ENCODE measurements at regions not wholly inside any gene's neighbourhood (a gene's known extent, or its start where the extent isn't known, plus 50 kb on each side); places are given as distances from the start of the nearest gene placed in this dataset.

- H3K4me3 Mint-ChIP-seq: no peak overlapping the region
These were observed 331.5 kb downstream of the ENC1 start for GRCh38 chr5:74309050-74309449.

GRCh38 chr5:74306845-74307244 is 333.7 kb downstream of the ENC1 start:
- H3K4me3 Mint-ChIP-seq: no peak overlapping the region

More at GRCh38 chr5:74309050-74309449, 331.5 kb downstream of the ENC1 start:
- H3K36me3 Mint-ChIP-seq (ENCODE audit: low read depth): no peaks in the 10 kb centered on the region
- no peak overlapping the region for H3K27ac Mint-ChIP-seq
- no peaks in the 10 kb centered on the region for H3K9me3 Mint-ChIP-seq
- peaks cover 36% of the 10 kb centered on the region for H3K27me3 Mint-ChIP-seq
- H3K4me1 Mint-ChIP-seq (ENCODE audit: low read depth): no peaks in the 10 kb centered on the region

DNA sequence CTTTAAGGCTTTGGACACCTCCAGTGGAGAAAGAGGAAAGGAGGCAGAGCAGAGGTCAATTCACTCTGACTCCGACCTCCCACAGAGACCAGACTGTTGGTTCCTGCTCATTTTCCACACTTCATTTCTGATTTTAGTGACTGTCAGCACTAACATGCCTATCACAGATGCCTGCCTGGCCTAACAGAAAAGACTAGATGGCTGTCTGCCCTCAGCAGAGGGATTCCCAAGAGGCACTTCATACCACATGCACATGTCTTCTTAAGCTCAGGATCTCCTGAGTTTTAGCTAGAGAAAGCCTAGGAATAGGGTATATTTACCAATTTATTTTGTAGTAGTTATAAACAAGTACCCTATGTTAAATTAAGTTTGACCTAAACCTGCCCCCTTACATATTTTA is 336.0 kb downstream of the ENC1 start:
- Mint-ChIP-seq H3K9me3 (no peaks in the 10 kb centered on the region), H3K4me3 (no peak overlapping the region), H3K4me1 (ENCODE audit: low read depth) (no peaks in the 10 kb centered on the region), H3K27me3 (peaks cover 20% of the 10 kb centered on the region), H3K27ac (no peak overlapping the region), H3K36me3 (ENCODE audit: low read depth) (no peaks in the 10 kb centered on the region)

More at GRCh38 chr5:74306845-74307244, 333.7 kb downstream of the ENC1 start:
- Mint-ChIP-seq H3K36me3 (ENCODE audit: low read depth) (no peaks in the 10 kb centered on the region), H3K9me3 (no peaks in the 10 kb centered on the region), H3K27me3 (peaks cover 27% of the 10 kb centered on the region), H3K4me1 (ENCODE audit: low read depth) (no peaks in the 10 kb centered on the region), H3K27ac (no peak overlapping the region)

- Mint-ChIP-seq H3K36me3 (ENCODE audit: low read depth) (no peaks in the 10 kb centered on the region), H3K27ac (no peak overlapping the region), H3K27me3 (peaks cover 20% of the 10 kb centered on the region), H3K9me3 (no peaks in the 10 kb centered on the region), H3K4me3 (no peak overlapping the region), H3K4me1 (ENCODE audit: low read depth) (no peaks in the 10 kb centered on the region)
These were observed 336.9 kb downstream of the ENC1 start for GRCh38 chr5:74303578-74303977.

DNA sequence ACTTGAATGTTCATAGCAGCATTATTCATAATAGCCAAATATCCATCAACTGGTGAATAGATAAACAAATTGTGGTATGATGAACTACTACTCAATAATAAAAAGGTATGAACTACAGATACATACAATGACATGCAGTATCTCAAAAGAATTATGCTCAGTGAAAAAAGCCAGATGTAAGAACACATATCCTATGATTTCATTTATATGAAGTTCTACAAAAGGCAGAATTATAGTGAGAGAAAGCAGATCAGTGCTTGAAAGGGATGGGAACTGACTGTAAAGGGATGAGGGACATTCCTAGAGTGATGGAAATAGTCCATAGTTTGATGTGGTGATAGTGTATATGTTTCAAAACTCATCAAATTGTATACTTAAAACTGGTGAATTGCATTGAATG is 339.0 kb downstream of the ENC1 start:
- Mint-ChIP-seq H3K9me3 (no peaks in the 10 kb centered on the region), H3K27ac (no peak overlapping the region), H3K4me3 (no peak overlapping the region), H3K4me1 (ENCODE audit: low read depth) (no peaks in the 10 kb centered on the region), H3K36me3 (ENCODE audit: low read depth) (no peaks in the 10 kb centered on the region), H3K27me3 (peaks cover 25% of the 10 kb centered on the region)

GRCh38 chr5:74300808-74301389 is 339.6 kb downstream of the ENC1 start:
- no peak overlapping the region for H3K27ac Mint-ChIP-seq
- no peaks in the 10 kb centered on the region for H3K4me1 Mint-ChIP-seq (ENCODE audit: low read depth)
- H3K9me3 Mint-ChIP-seq: no peaks in the 10 kb centered on the region
- peaks cover 25% of the 10 kb centered on the region for H3K27me3 Mint-ChIP-seq
- no peak overlapping the region for H3K4me3 Mint-ChIP-seq
- H3K36me3 Mint-ChIP-seq (ENCODE audit: low read depth): no peaks in the 10 kb centered on the region

DNA sequence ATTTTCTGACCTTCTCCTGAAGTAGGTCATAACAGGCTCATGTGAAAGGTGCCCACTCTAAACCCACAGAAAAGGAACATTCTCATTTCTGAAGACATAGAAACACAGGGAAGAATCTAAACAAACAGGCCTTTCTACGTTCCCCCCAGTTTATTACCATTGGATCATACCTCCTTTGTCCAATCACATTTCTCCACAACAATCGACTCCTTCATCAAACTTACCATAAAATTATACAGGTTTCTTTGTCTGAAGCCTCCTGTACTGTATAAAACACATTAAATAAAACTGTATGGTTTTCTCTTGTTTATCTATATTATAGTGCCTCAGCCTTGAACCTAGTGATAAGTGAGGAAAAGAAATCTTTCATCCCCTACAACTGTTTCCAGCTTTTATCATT is 340.7 kb downstream of the ENC1 start:
- Mint-ChIP-seq H3K27ac (no peak overlapping the region), H3K36me3 (ENCODE audit: low read depth) (no peaks in the 10 kb centered on the region), H3K9me3 (no peaks in the 10 kb centered on the region), H3K27me3 (peaks cover 18% of the 10 kb centered on the region), H3K4me3 (no peak overlapping the region), H3K4me1 (ENCODE audit: low read depth) (no peaks in the 10 kb centered on the region)

- no peaks in the 10 kb centered on the region for H3K9me3 Mint-ChIP-seq
- H3K27ac Mint-ChIP-seq: no peak overlapping the region
- no peaks in the 10 kb centered on the region for H3K4me1 Mint-ChIP-seq (ENCODE audit: low read depth)
- no peaks in the 10 kb centered on the region for H3K36me3 Mint-ChIP-seq (ENCODE audit: low read depth)
- no peak overlapping the region for H3K4me3 Mint-ChIP-seq
- peaks cover 11% of the 10 kb centered on the region for H3K27me3 Mint-ChIP-seq
These were observed 343.7 kb downstream of the ENC1 start for GRCh38 chr5:74296685-74297408.

GRCh38 chr5:74295676-74296075 is 344.9 kb downstream of the ENC1 start:
- H3K4me1 Mint-ChIP-seq (ENCODE audit: low read depth): no peaks in the 10 kb centered on the region
- no peak overlapping the region for H3K4me3 Mint-ChIP-seq
- no peaks in the 10 kb centered on the region for H3K36me3 Mint-ChIP-seq (ENCODE audit: low read depth)
- peaks cover 8% of the 10 kb centered on the region for H3K27me3 Mint-ChIP-seq
- H3K27ac Mint-ChIP-seq: no peak overlapping the region
- H3K9me3 Mint-ChIP-seq: no peaks in the 10 kb centered on the region

- Mint-ChIP-seq H3K27me3 (peaks cover 14% of the 10 kb centered on the region), H3K9me3 (no peaks in the 10 kb centered on the region), H3K4me3 (no peak overlapping the region), H3K4me1 (ENCODE audit: low read depth) (no peaks in the 10 kb centered on the region), H3K27ac (no peak overlapping the region), H3K36me3 (ENCODE audit: low read depth) (no peaks in the 10 kb centered on the region)
These were observed 345.4 kb downstream of the ENC1 start for GRCh38 chr5:74295141-74295540.

DNA sequence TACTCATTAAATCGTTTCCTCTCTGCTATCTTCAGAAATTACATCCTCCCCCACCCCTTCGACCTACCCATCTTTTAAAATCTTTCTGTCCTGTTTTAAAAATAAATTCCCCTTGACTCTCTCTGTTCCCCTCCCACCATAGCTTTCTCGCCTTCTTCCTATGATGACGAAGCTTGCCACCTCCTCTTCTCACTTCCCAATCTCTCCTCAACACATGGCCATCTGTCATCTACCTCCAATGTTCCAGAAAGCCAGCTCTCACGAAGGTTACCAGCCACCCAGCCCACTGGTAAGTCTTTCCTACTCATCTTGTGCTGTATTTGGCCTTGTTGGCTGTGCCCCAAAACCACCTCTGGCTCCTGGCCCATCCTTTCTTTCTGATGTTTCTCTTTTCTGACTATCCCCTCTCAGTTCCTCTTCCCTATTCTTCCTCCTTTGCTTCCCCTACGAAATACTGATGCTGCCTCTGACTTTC is 346.3 kb downstream of the ENC1 start:
- Mint-ChIP-seq H3K4me1 (ENCODE audit: low read depth) (no peaks in the 10 kb centered on the region), H3K4me3 (no peak overlapping the region), H3K9me3 (no peaks in the 10 kb centered on the region), H3K27ac (no peak overlapping the region), H3K36me3 (ENCODE audit: low read depth) (no peaks in the 10 kb centered on the region), H3K27me3 (peaks cover 22% of the 10 kb centered on the region)

GRCh38 chr5:74293182-74293581 is 347.3 kb downstream of the ENC1 start:
- peaks cover 31% of the 10 kb centered on the region for H3K27me3 Mint-ChIP-seq
- H3K9me3 Mint-ChIP-seq: no peaks in the 10 kb centered on the region
- no peaks in the 10 kb centered on the region for H3K36me3 Mint-ChIP-seq (ENCODE audit: low read depth)
- no peak overlapping the region for H3K4me3 Mint-ChIP-seq
- no peak overlapping the region for H3K27ac Mint-ChIP-seq
- no peaks in the 10 kb centered on the region for H3K4me1 Mint-ChIP-seq (ENCODE audit: low read depth)

DNA sequence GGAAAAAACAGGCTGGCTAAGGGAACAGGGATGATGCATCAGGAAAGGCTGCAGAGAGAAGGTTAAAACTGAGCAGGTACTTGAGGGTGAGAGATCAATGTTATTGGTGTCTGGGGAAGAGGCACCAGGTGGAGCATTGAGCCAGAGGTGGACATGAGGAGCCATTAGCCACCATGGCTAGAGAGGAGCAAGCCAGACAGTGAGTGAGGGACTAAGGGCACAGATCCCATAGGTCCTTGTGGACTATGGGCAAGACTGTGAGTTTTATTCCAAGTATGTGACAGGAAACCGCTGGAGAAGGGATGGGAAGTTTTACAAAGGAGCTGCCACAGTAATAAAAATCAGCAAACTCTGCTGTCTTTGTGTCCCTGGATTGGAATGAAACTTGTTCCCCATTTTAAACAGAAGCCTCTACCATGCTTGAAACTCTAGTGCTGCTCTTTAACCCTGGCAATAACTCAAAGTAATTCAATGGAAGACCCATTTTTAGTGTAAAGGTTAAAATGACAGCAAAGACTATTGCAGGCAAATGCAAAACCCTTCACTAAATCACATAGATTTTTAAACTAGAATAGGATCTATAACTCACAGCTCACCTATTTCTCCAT is 349.8 kb downstream of the ENC1 start:
- Mint-ChIP-seq H3K27me3 (peaks cover 31% of the 10 kb centered on the region), H3K4me3 (no peak overlapping the region), H3K27ac (no peak overlapping the region), H3K36me3 (ENCODE audit: low read depth) (no peaks in the 10 kb centered on the region), H3K4me1 (ENCODE audit: low read depth) (no peaks in the 10 kb centered on the region), H3K9me3 (no peaks in the 10 kb centered on the region)

- no peak overlapping the region for H3K4me3 Mint-ChIP-seq
These were observed 350.8 kb downstream of the ENC1 start for GRCh38 chr5:74289691-74290090.

DNA sequence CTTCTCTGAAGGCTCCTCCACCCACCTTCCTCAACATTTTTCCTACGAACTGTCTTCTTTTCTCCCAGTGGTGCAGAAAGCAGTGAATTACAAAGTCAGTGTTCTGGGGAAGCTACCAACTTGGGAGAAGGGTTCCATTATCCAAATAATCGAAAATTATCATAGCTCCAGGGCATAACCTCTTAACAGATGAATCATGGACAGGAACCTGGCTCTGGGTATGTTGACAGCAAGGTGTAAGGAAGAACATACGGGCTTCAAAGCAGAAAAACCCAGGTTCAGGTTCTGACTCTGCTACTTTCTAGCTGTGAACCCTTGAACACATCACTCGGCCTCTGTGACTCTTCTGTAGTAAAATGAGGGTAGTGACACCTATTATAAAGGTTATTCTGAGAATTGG is 351.3 kb downstream of the ENC1 start:
- H3K36me3 Mint-ChIP-seq (ENCODE audit: low read depth): no peaks in the 10 kb centered on the region
- H3K4me1 Mint-ChIP-seq (ENCODE audit: low read depth): no peaks in the 10 kb centered on the region
- peaks cover 41% of the 10 kb centered on the region for H3K27me3 Mint-ChIP-seq
- H3K27ac Mint-ChIP-seq: no peak overlapping the region
- H3K9me3 Mint-ChIP-seq: no peaks in the 10 kb centered on the region
- H3K4me3 Mint-ChIP-seq: no peak overlapping the region

More at GRCh38 chr5:74289691-74290090, 350.8 kb downstream of the ENC1 start:
- Mint-ChIP-seq H3K9me3 (no peaks in the 10 kb centered on the region), H3K27me3 (peaks cover 36% of the 10 kb centered on the region), H3K27ac (no peak overlapping the region), H3K36me3 (ENCODE audit: low read depth) (no peaks in the 10 kb centered on the region), H3K4me1 (ENCODE audit: low read depth) (no peaks in the 10 kb centered on the region)

Measured in stimulated activated naive CD8-positive, alpha-beta T cell treated with anti-CD3 and anti-CD28 coated beads, Interleukin-15, Interleukin-2, amounts not matched to agents 100 ng/mL and 50 ng/mL, for 24 hours (primary cell).